ENCODE measurements at regions not wholly inside any gene's neighbourhood (a gene's known extent, or its start where the extent isn't known, plus 50 kb on each side); places are given as distances from the start of the nearest gene placed in this dataset.

- no peak for TF ChIP-seq CTCF (IDR thresholded peaks at IDR 0.05)
- no peak for TF ChIP-seq POLR2A (IDR thresholded peaks at IDR 0.05)
Measured at GRCh38 chr12:76680940-76681339, 83.0 kb upstream of the ZDHHC17 start.
